ENCODE measurements at regions not wholly inside any gene's neighbourhood (a gene's known extent, or its start where the extent isn't known, plus 50 kb on each side); places are given as distances from the start of the nearest gene placed in this dataset.

- Histone ChIP-seq H3K4me3 (no peak overlapping the region), H3K4me1 (ENCODE audit: low read depth) (no peaks in the 10 kb centered on the region), H3K36me3 (ENCODE audit: low read depth) (no peaks in the 10 kb centered on the region), H3K9me3 (peaks cover 5% of the 10 kb centered on the region)
- DNase-seq (no peak), ATAC-seq (no peak)
- no peak for TF ChIP-seq CTCF (IDR thresholded peaks at IDR 0.05)
- intact Hi-C loops (cut with DNase I, micrococcal nuclease), result no loop called here
These were observed 253.5 kb downstream of the ACKR3 start for GRCh38 chr2:236823041-236823629.

- no peak for TF ChIP-seq CTCF (IDR thresholded peaks at IDR 0.05)
- H3K36me3 ChIP-seq (ENCODE audit: low read depth), result no peaks in the 10 kb centered on the region
- ATAC-seq (no peak), DNase-seq (no peak)
- intact Hi-C loops (cut with DNase I, micrococcal nuclease), result no loop called here
- H3K4me1 ChIP-seq (ENCODE audit: low read depth), result no peaks in the 10 kb centered on the region
- peaks cover 5% of the 10 kb centered on the region for H3K9me3 ChIP-seq
- H3K4me3 ChIP-seq, result no peak overlapping the region
These were observed 254.3 kb downstream of the ACKR3 start for GRCh38 chr2:236823963-236824362.

GRCh38 chr2:236824836-236825235 lies 255.2 kb downstream of the ACKR3 start:
- intact Hi-C loops (cut with DNase I, micrococcal nuclease), result no loop called here
- ATAC-seq, result peak; percentile 64
- DNase-seq, result peak in 1 of 3 donors; percentile 22
- H3K36me3 ChIP-seq (ENCODE audit: low read depth), result no peaks in the 10 kb centered on the region
- no peak overlapping the region for H3K4me3 ChIP-seq
- H3K4me1 ChIP-seq (ENCODE audit: low read depth), result no peaks in the 10 kb centered on the region
- TF ChIP-seq CTCF (IDR thresholded peaks at IDR 0.05), result no peak
- peaks cover 5% of the 10 kb centered on the region for H3K9me3 ChIP-seq

GRCh38 chr2:236825989-236826510 lies 256.4 kb downstream of the ACKR3 start:
- ATAC-seq (no peak), DNase-seq (no peak)
- no peak overlapping the region for H3K4me3 ChIP-seq
- no peaks in the 10 kb centered on the region for H3K4me1 ChIP-seq (ENCODE audit: low read depth)
- no peaks in the 10 kb centered on the region for H3K36me3 ChIP-seq (ENCODE audit: low read depth)
- no peak for TF ChIP-seq CTCF (IDR thresholded peaks at IDR 0.05)
- H3K9me3 ChIP-seq, result peaks cover 5% of the 10 kb centered on the region
- intact Hi-C loops (cut with DNase I, micrococcal nuclease), result no loop called here

GRCh38 chr2:236826606-236827156 lies 257.1 kb downstream of the ACKR3 start:
- intact Hi-C loops (cut with DNase I, micrococcal nuclease), result no loop called here
- Histone ChIP-seq H3K36me3 (ENCODE audit: low read depth) (no peaks in the 10 kb centered on the region), H3K4me1 (ENCODE audit: low read depth) (no peaks in the 10 kb centered on the region), H3K4me3 (no peak overlapping the region), H3K9me3 (peaks cover 4% of the 10 kb centered on the region)
- no peak for DNase-seq
- TF ChIP-seq CTCF (IDR thresholded peaks at IDR 0.05), result no peak
- no peak for ATAC-seq

Data from mucosa of descending colon (tissue), 3 donors.